Common myeloid progenitor, CD34-positive (primary cell): ENCODE measurements at regions not wholly inside any gene's neighbourhood (a gene's known extent, or its start where the extent isn't known, plus 50 kb on each side); places are given as distances from the start of the nearest gene placed in this dataset.

Source experiments
- CTCF ChIA-PET: fragments of 350-600 bp; sonication (Branson Sonifier 250); formaldehyde crosslinking; loops from one replicate; lab custom pipeline; 2021; ENCODE audit warnings: antibody characterized with exemption; lab: Charles Lee
- POLR2A ChIA-PET: fragments of 350-600 bp; sonication (Branson Sonifier 250); formaldehyde crosslinking; loops from one replicate; lab custom pipeline; 2021; ENCODE audit warnings: antibody characterized with exemption; lab: Charles Lee
- DNase-seq, 3 donors: peaks; one replicate each; pipeline versions ENCODE4 v3.0.0 to v3.0.0-alpha.2; 2013
- H3K27ac ChIP-seq, 2 experiments: 1 replicate in 1 of 2; 2 replicates in 1 of 2; pipeline ENCODE4 v1.7.0; 2013; ENCODE audit warnings: inconsistent platforms in 2 of 2, low read length in 2 of 2, mild to moderate bottlenecking in 2 of 2, low read depth in 1 of 2, moderate library complexity in 1 of 2; ENCODE audit not compliant: severe bottlenecking in 2 of 2, insufficient read depth in 1 of 2, poor library complexity in 1 of 2
- H3K27me3 ChIP-seq, 5 experiments: replicated peaks in 2 of 5; 1 replicate in 3 of 5; 2 replicates in 2 of 5; pipeline versions ENCODE4 v1.6.1 to v1.7.0; 2013; ENCODE audit warnings: low read length in 4 of 5, mild to moderate bottlenecking in 2 of 5, moderate library complexity in 2 of 5, inconsistent platforms in 1 of 5; ENCODE audit not compliant: insufficient read depth in 5 of 5, control insufficient read depth in 4 of 5
- H3K36me3 ChIP-seq, 4 experiments: 1 replicate in 2 of 4; 2 replicates in 2 of 4; pipeline versions ENCODE4 v1.6.1 to v1.7.0; 2013; ENCODE audit warnings: low read length in 3 of 4, control low read depth in 1 of 4, mild to moderate bottlenecking in 1 of 4; ENCODE audit not compliant: control insufficient read depth in 4 of 4, insufficient read depth in 4 of 4
- H3K4me1 ChIP-seq, 4 experiments: 1 replicate in 3 of 4; 2 replicates in 1 of 4; pipeline versions ENCODE4 v1.6.1 to v1.7.1; 2013; ENCODE audit warnings: low read length in 3 of 4, mild to moderate bottlenecking in 3 of 4, control low read depth in 1 of 4, inconsistent platforms in 1 of 4, moderate library complexity in 1 of 4; ENCODE audit not compliant: control insufficient read depth in 4 of 4, insufficient read depth in 4 of 4; ENCODE audit errors: control extremely low read depth in 1 of 4
- H3K4me3 ChIP-seq, 7 experiments: 1 replicate in 4 of 7; 2 replicates in 3 of 7; pipeline versions ENCODE4 v1.5.1 to v1.7.0; 2013; ENCODE audit warnings: mild to moderate bottlenecking in 7 of 7, low read length in 6 of 7, moderate library complexity in 6 of 7, inconsistent platforms in 2 of 7, low read depth in 2 of 7, control low read depth in 1 of 7; ENCODE audit not compliant: insufficient read depth in 4 of 7, control insufficient read depth in 1 of 7; ENCODE audit errors: extremely low read depth in 1 of 7
- H3K9me3 ChIP-seq, 5 experiments: 1 replicate in 4 of 5; 2 replicates in 1 of 5; pipeline versions ENCODE4 v1.6.1 to v1.7.1; 2013; ENCODE audit warnings: low read length in 4 of 5, mild to moderate bottlenecking in 2 of 5, inconsistent platforms in 1 of 5, low read depth in 1 of 5, moderate library complexity in 1 of 5; ENCODE audit not compliant: control insufficient read depth in 4 of 5, insufficient read depth in 2 of 5; ENCODE audit errors: control extremely low read depth in 1 of 5
- WGBS: methylation state at CpG from one replicate; pipeline ENCODE4 v1.1.5; 2013; ENCODE audit not compliant: insufficient coverage; 5-methylcytosine and 5-hydroxymethylcytosine counted together

DNA sequence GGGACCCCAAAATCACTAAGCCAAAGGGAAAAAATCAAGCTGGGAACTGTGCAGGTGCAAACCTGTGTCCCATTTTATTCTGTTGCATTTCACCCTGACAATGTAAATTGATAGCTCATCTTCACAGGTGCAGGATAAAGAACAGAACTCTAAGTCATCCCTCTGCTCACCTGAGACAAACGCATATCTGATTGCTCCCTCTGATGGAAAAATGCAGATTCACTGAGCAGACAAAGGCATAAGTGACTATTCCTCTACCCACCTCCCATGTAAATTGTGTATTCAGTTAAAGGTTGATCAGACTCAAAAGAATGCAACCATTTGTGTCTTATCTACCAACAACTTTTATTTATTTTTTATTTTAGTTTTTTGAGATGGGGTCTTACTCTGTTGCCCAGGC, 644.2 kb downstream of the PTPRU start:
- H3K4me3 ChIP-seq, result no peak overlapping the region
- ChIA-PET POLR2A (no interaction called here), CTCF (interaction anchor here (1.0 kb wide), 1 partner anchor 21 kb away, joined by 5 read pairs; no protein-coding TSS in a partner anchor)
- H3K27ac ChIP-seq, result no peak overlapping the region
- WGBS, result 100% methylated on average over 1 of the region's 1 CpG
- peaks cover 0 to 3% (median 0%) of the 10 kb centered on the region in 5 experiments for H3K9me3 ChIP-seq
- no peak for DNase-seq
- peaks cover 0 to 3% (median under 1%) of the 10 kb centered on the region in 4 experiments for H3K4me1 ChIP-seq
- H3K27me3 ChIP-seq, result no peaks in the 10 kb centered on the region
- H3K36me3 ChIP-seq, result no peaks in the 10 kb centered on the region

DNA sequence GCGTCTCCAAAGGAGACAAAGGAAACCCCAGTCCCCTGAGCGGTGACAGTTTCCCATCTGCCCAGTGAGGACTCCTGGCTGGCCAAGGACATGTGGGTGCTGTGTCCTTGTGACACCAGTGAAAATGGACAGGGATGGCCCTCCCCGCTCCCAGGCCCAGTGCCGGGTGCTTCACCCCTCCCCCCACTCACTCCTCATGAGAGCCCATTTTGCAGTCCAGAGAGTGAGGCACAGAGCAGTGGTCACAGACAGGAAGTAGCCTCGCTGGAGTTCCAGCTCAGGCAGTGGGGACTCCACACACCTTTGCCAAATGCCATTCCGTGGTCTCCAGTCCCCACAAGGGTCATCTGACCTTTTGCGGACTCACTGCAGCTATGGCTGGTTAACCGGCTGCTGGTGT, 642.9 kb downstream of the PTPRU start:
- ChIA-PET POLR2A (no interaction called here), CTCF (no interaction called here)
- Histone ChIP-seq H3K4me1 (peaks cover 0 to 9% (median 2%) of the 10 kb centered on the region in 4 experiments), H3K4me3 (no peak overlapping the region), H3K9me3 (peaks cover 0 to 5% (median 0%) of the 10 kb centered on the region in 5 experiments), H3K27ac (no peak overlapping the region), H3K27me3 (no peaks in the 10 kb centered on the region), H3K36me3 (no peaks in the 10 kb centered on the region)
- no peak for DNase-seq
- 83% methylated on average over 6 of the region's 8 CpGs for WGBS

GRCh38 chr1:29878501-29878900, 642.2 kb downstream of the PTPRU start:
- WGBS, result 89% methylated on average over 9 of the region's 9 CpGs
- POLR2A ChIA-PET, result no interaction called here
- no peak overlapping the region for H3K27ac ChIP-seq
- H3K4me3 ChIP-seq, result no peak overlapping the region
- peaks cover 0 to 9% (median 2%) of the 10 kb centered on the region in 4 experiments for H3K4me1 ChIP-seq
- peaks cover 0 to 8% (median 0%) of the 10 kb centered on the region in 5 experiments for H3K9me3 ChIP-seq
- no peaks in the 10 kb centered on the region for H3K27me3 ChIP-seq
- H3K36me3 ChIP-seq, result no peaks in the 10 kb centered on the region
- CTCF ChIA-PET, result no interaction called here
- no peak for DNase-seq

GRCh38 chr1:29876902-29877301, 640.6 kb downstream of the PTPRU start:
- Histone ChIP-seq H3K27me3 (no peaks in the 10 kb centered on the region), H3K4me3 (no peak overlapping the region), H3K9me3 (peaks cover 0 to 9% (median 0%) of the 10 kb centered on the region in 5 experiments), H3K36me3 (no peaks in the 10 kb centered on the region), H3K4me1 (peaks cover 0 to 9% (median 2%) of the 10 kb centered on the region in 4 experiments), H3K27ac (no peak overlapping the region)
- CTCF ChIA-PET, result no interaction called here
- POLR2A ChIA-PET, result no interaction called here
- 92% methylated on average over 6 of the region's 8 CpGs for WGBS
- DNase-seq, result no peak

DNA sequence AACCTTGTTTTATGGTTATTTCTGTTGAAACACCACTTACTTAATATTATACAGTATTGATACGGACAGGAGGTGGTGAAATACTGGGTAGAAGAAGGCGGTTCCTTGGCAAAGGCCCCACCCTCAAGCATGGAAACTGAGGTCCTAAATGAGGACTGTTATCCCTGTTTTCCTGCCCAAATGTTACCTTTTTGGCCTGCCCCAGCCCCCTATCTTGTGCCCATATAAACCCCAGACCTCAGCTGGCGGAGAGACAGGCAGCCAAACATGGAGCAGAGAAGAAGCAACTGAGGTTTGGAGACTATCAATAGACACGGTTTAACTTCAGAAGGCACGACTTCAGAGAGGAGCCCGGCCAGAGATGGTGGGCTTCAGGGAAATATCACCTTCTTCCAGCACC, 640.1 kb downstream of the PTPRU start:
- peaks cover 0 to 9% (median 2%) of the 10 kb centered on the region in 4 experiments for H3K4me1 ChIP-seq
- no peak overlapping the region for H3K27ac ChIP-seq
- peaks cover 0 to 9% (median 0%) of the 10 kb centered on the region in 5 experiments for H3K9me3 ChIP-seq
- WGBS, result 98% methylated on average over 5 of the region's 6 CpGs
- ChIA-PET CTCF (no interaction called here), POLR2A (no interaction called here)
- no peak for DNase-seq
- H3K27me3 ChIP-seq, result no peaks in the 10 kb centered on the region
- no peak overlapping the region for H3K4me3 ChIP-seq
- H3K36me3 ChIP-seq, result no peaks in the 10 kb centered on the region

GRCh38 chr1:29875557-29876028, 639.3 kb downstream of the PTPRU start:
- H3K27me3 ChIP-seq, result no peaks in the 10 kb centered on the region
- ChIA-PET CTCF (no interaction called here), POLR2A (no interaction called here)
- H3K4me3 ChIP-seq, result no peak overlapping the region
- H3K4me1 ChIP-seq, result peaks cover 0 to 9% (median 2%) of the 10 kb centered on the region in 4 experiments
- DNase-seq, result peak; percentile 8 to 54 (median 25)
- H3K27ac ChIP-seq, result no peak overlapping the region
- peaks cover 0 to 11% (median 0%) of the 10 kb centered on the region in 5 experiments for H3K9me3 ChIP-seq
- no peaks in the 10 kb centered on the region for H3K36me3 ChIP-seq
- 20% methylated on average over 2 of the region's 2 CpGs for WGBS

DNA sequence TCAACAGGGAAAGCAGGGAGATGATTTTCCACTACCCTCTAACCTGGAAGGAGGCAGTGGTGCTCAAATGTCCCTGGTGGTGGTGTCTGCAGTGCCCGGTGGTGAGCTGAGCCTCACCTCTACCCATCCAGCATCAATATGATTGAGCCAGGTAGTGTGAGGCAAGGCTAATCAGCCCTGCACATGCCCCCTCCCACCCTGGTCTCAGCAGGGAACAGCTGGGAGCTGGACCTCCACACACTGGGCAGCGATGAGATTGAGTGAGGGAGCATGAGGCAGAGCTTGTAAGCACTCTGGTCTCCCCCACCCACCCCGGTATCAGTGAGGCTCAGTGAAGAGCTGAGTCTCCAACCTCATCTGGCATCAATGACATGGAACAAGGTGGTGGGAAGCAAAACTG, 634.3 kb downstream of the PTPRU start:
- ChIA-PET POLR2A (no interaction called here), CTCF (no interaction called here)
- Histone ChIP-seq H3K4me3 (no peak overlapping the region), H3K27ac (no peak overlapping the region), H3K4me1 (peaks cover 0 to 7% (median 2%) of the 10 kb centered on the region in 4 experiments), H3K9me3 (peaks cover 0 to 9% (median 0%) of the 10 kb centered on the region in 5 experiments), H3K36me3 (no peaks in the 10 kb centered on the region), H3K27me3 (peaks cover 0 to 3% (median 0%) of the 10 kb centered on the region in 5 experiments)
- DNase-seq, result no peak
- WGBS, result 100% methylated on average over 2 of the region's 3 CpGs
